Natural killer cell (primary cell): ENCODE measurements at regions not wholly inside any gene's neighbourhood (a gene's known extent, or its start where the extent isn't known, plus 50 kb on each side); places are given as distances from the start of the nearest gene placed in this dataset.

Source experiments
- ATAC-seq, 3 donors: fragments of 150-1000 bp in 2 of 3; fragments of 200-7000 bp in 1 of 3; cut with Tn5 transposase; 1 replicate in 1 of 3; 2 replicates in 2 of 3; pipeline ENCODE4 v1.10.0; 2021; ENCODE audit warnings: mild to moderate bottlenecking in 2 of 3, moderate library complexity in 2 of 3
- DNase-seq, 2 donors: peaks; one replicate each; pipeline versions ENCODE4 v3.0.0 to v3.0.0-alpha.2; 2013 to 2021; ENCODE audit warnings: mixed read lengths in 1 of 2
- H3K27ac ChIP-seq: one replicate; pipeline ENCODE4 v1.5.1; 2013; ENCODE audit warnings: mild to moderate bottlenecking, low read length
- H3K27me3 ChIP-seq: one replicate; pipeline ENCODE4 v1.6.1; 2013; ENCODE audit warnings: low read length; ENCODE audit not compliant: control insufficient read depth, insufficient read depth
- H3K36me3 ChIP-seq: one replicate; pipeline ENCODE4 v1.6.1; 2013; ENCODE audit warnings: low read length; ENCODE audit not compliant: control insufficient read depth, insufficient read depth
- H3K4me1 ChIP-seq: one replicate; pipeline ENCODE4 v1.6.1; 2013; ENCODE audit warnings: low read length; ENCODE audit not compliant: control insufficient read depth, insufficient read depth
- H3K4me3 ChIP-seq: one replicate; pipeline ENCODE4 v1.5.1; 2013; ENCODE audit warnings: low read length
- H3K9me3 ChIP-seq: one replicate; pipeline ENCODE4 v1.6.1; 2013; ENCODE audit warnings: low read length; ENCODE audit not compliant: control insufficient read depth, insufficient read depth
- H3K27ac Mint-ChIP-seq, 2 donors: one replicate each; pipeline ENCODE4 v1.8.0; 2022; ENCODE audit warnings: mild to moderate bottlenecking in 2 of 2, mixed read lengths in 2 of 2, moderate library complexity in 1 of 2
- H3K27me3 Mint-ChIP-seq, 2 donors: one replicate each; pipeline ENCODE4 v1.8.0; 2022; ENCODE audit warnings: low read depth in 2 of 2, mixed read lengths in 2 of 2
- H3K36me3 Mint-ChIP-seq: one replicate; pipeline ENCODE4 v1.8.0; 2022; ENCODE audit warnings: mixed read lengths
- H3K4me1 Mint-ChIP-seq, 2 donors: one replicate each; pipeline ENCODE4 v1.8.0; 2022; ENCODE audit warnings: mixed read lengths in 2 of 2
- H3K4me3 Mint-ChIP-seq: one replicate; pipeline ENCODE4 v1.8.0; 2022; ENCODE audit warnings: mild to moderate bottlenecking, moderate library complexity, mixed read lengths
- H3K9me3 Mint-ChIP-seq, 2 donors: one replicate each; pipeline ENCODE4 v1.8.0; 2022; ENCODE audit warnings: mixed read lengths in 2 of 2
- CTCF ChIP-seq: fragments of 200-600 bp; IDR thresholded peaks from one replicate; pipeline ENCODE4 v1.8.0; 2022; ENCODE audit warnings: antibody characterized with exemption
- WGBS: methylation state at CpG from one replicate; pipeline ENCODE4 v1.1.7; 2013; ENCODE audit warnings: missing lambda C conversion rate; ENCODE audit not compliant: insufficient coverage; 5-methylcytosine and 5-hydroxymethylcytosine counted together
- intact Hi-C: fragments of 100-400 bp; cut with micrococcal nuclease; formaldehyde crosslinking; loops from one replicate; pipeline ENCODE4 v1.14.2; 2022

GRCh38 chrX:5702890-5703289 is 525.8 kb downstream of the NLGN4X start:
- ATAC-seq = no peak
- Histone ChIP-seq H3K4me1 (no peaks in the 10 kb centered on the region), H3K27ac (no peak overlapping the region), H3K9me3 (no peaks in the 10 kb centered on the region), H3K4me3 (no peak overlapping the region), H3K27me3 (no peaks in the 10 kb centered on the region), H3K36me3 (no peaks in the 10 kb centered on the region)
- intact Hi-C loops = no loop called here
- Mint-ChIP-seq H3K4me1 (no peaks in the 10 kb centered on the region), H3K4me3 (no peak overlapping the region), H3K36me3 (no peaks in the 10 kb centered on the region), H3K27me3 (no peaks in the 10 kb centered on the region), H3K27ac (no peak overlapping the region), H3K9me3 (peaks cover 2 to 6% of the 10 kb centered on the region in 2 donors)
- no peak for DNase-seq
- TF ChIP-seq CTCF = no peak
- WGBS = no CpG with 5 or more reads among the region's 1 CpG

- WGBS = 96% methylated on average over 5 of the region's 7 CpGs
- no peaks in the 10 kb centered on the region for H3K36me3 ChIP-seq
- DNase-seq = no peak
- H3K27ac ChIP-seq = no peak overlapping the region
- intact Hi-C loops = no loop called here
- H3K27me3 ChIP-seq = no peaks in the 10 kb centered on the region
- ATAC-seq = no peak
- Mint-ChIP-seq H3K27ac (no peak overlapping the region), H3K4me1 (no peaks in the 10 kb centered on the region), H3K36me3 (no peaks in the 10 kb centered on the region), H3K4me3 (no peak overlapping the region), H3K9me3 (peaks cover 3 to 6% of the 10 kb centered on the region in 2 donors), H3K27me3 (no peaks in the 10 kb centered on the region)
- H3K4me1 ChIP-seq = no peaks in the 10 kb centered on the region
- H3K4me3 ChIP-seq = no peak overlapping the region
- no peaks in the 10 kb centered on the region for H3K9me3 ChIP-seq
- TF ChIP-seq CTCF = no peak
These were observed 532.7 kb downstream of the NLGN4X start for GRCh38 chrX:5695971-5696370.

- Mint-ChIP-seq H3K27ac (no peak overlapping the region), H3K36me3 (no peaks in the 10 kb centered on the region), H3K4me3 (no peak overlapping the region), H3K9me3 (peaks cover 9 to 13% of the 10 kb centered on the region in 2 donors), H3K27me3 (no peaks in the 10 kb centered on the region), H3K4me1 (no peaks in the 10 kb centered on the region)
- H3K4me3 ChIP-seq = no peak overlapping the region
- TF ChIP-seq CTCF = no peak
- WGBS = no CpG with 5 or more reads among the region's 2 CpGs
- H3K27ac ChIP-seq = no peak overlapping the region
- H3K27me3 ChIP-seq = no peaks in the 10 kb centered on the region
- ATAC-seq (no peak), DNase-seq (no peak)
- no peaks in the 10 kb centered on the region for H3K36me3 ChIP-seq
- no peaks in the 10 kb centered on the region for H3K4me1 ChIP-seq
- intact Hi-C loops = no loop called here
- no peaks in the 10 kb centered on the region for H3K9me3 ChIP-seq
These were observed 544.7 kb downstream of the NLGN4X start for GRCh38 chrX:5683996-5684395.

- TF ChIP-seq CTCF = no peak
- Histone ChIP-seq H3K27ac (no peak overlapping the region), H3K9me3 (no peaks in the 10 kb centered on the region), H3K27me3 (no peaks in the 10 kb centered on the region), H3K4me1 (no peaks in the 10 kb centered on the region), H3K36me3 (no peaks in the 10 kb centered on the region), H3K4me3 (no peak overlapping the region)
- H3K4me1 Mint-ChIP-seq = no peaks in the 10 kb centered on the region
- ATAC-seq (no peak), DNase-seq (no peak)
- peaks cover 7 to 9% of the 10 kb centered on the region in 2 donors for H3K9me3 Mint-ChIP-seq
- no peaks in the 10 kb centered on the region for H3K27me3 Mint-ChIP-seq
- WGBS = 0% methylated on average over 1 of the region's 3 CpGs
- no peaks in the 10 kb centered on the region for H3K36me3 Mint-ChIP-seq
- no peak overlapping the region for H3K4me3 Mint-ChIP-seq
- intact Hi-C loops = no loop called here
- H3K27ac Mint-ChIP-seq = no peak overlapping the region
These were observed 547.5 kb downstream of the NLGN4X start for GRCh38 chrX:5681159-5681558.
